T-helper 1 cell treated with Interleukin-12 subunit alpha and Interleukin-12 subunit beta and Interleukin-4 antibody, amounts not matched to agents 30 μg/mL and 1 μg/mL, for 36 hours (primary cell): ENCODE measurements at regions not wholly inside any gene's neighbourhood (a gene's known extent, or its start where the extent isn't known, plus 50 kb on each side); places are given as distances from the start of the nearest gene placed in this dataset.
A peak's percentile ranks its signal among the peaks of the same experiment; 100 is the strongest.
"Not testable (repeated sequence)": the region's sequence is repeated elsewhere in the genome, so short reads cannot be mapped to it uniquely, and the experiment has no call there.

Experiments
- H3K27ac Mint-ChIP-seq: one replicate; pipeline ENCODE4 v1.8.0; 2021; ENCODE audit warnings: mild to moderate bottlenecking, mixed read lengths
- H3K27me3 Mint-ChIP-seq: one replicate; pipeline ENCODE4 v1.8.0; 2021; ENCODE audit warnings: low read depth, mixed read lengths
- H3K36me3 Mint-ChIP-seq: one replicate; pipeline ENCODE4 v1.8.0; 2021; ENCODE audit warnings: low read depth, mixed read lengths
- H3K4me1 Mint-ChIP-seq: one replicate; pipeline ENCODE4 v1.8.0; 2021; ENCODE audit warnings: low read depth, mixed read lengths
- H3K4me3 Mint-ChIP-seq: one replicate; pipeline ENCODE4 v1.8.0; 2021; ENCODE audit warnings: mild to moderate bottlenecking, moderate library complexity, mixed read lengths
- H3K9me3 Mint-ChIP-seq: one replicate; pipeline ENCODE4 v1.8.0; 2021; ENCODE audit warnings: mixed read lengths

DNA sequence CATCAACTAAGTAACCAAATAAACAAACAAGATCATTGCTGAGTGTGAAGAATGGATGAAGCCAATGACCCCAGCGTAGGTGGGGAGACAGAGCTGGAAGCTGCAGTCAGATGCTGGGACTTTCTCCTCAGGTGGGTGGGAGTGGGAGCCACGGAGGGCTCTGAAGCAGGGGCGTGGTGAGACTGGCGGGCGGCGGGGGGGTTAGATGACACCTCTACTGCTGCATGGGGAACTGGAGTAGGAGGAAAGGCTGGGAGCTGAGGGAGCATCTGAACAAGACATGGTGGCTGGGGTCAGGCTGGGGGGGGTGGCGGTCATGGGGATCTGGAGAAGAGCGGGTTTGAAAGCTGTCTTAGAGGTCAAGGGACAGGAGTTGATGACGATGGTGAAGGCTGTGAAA is 193.8 kb downstream of the C9orf50 start:
- no peak overlapping the region for H3K27ac Mint-ChIP-seq
- H3K9me3 Mint-ChIP-seq: no peaks in the 10 kb centered on the region
- peaks cover 5% of the 10 kb centered on the region for H3K4me1 Mint-ChIP-seq
- H3K36me3 Mint-ChIP-seq: no peaks in the 10 kb centered on the region
- no peak overlapping the region for H3K4me3 Mint-ChIP-seq
- peaks cover 15% of the 10 kb centered on the region for H3K27me3 Mint-ChIP-seq

GRCh38 chr9:129423755-129424154 is 197.1 kb downstream of the C9orf50 start:
- H3K27me3 Mint-ChIP-seq, H3K27ac Mint-ChIP-seq, H3K4me3 Mint-ChIP-seq, H3K9me3 Mint-ChIP-seq, H3K36me3 Mint-ChIP-seq, H3K4me1 Mint-ChIP-seq: not testable (repeated sequence)

- H3K9me3 Mint-ChIP-seq: no peaks in the 10 kb centered on the region
- no peaks in the 10 kb centered on the region for H3K36me3 Mint-ChIP-seq
- H3K27ac Mint-ChIP-seq: no peak overlapping the region
- H3K4me3 Mint-ChIP-seq: no peak overlapping the region
- H3K27me3 Mint-ChIP-seq: peaks cover 4% of the 10 kb centered on the region
- peaks cover 9% of the 10 kb centered on the region for H3K4me1 Mint-ChIP-seq
These were observed 197.7 kb downstream of the C9orf50 start for GRCh38 chr9:129423216-129423615.

GRCh38 chr9:129422843-129423192 is 198.1 kb downstream of the C9orf50 start:
- H3K9me3 Mint-ChIP-seq: no peaks in the 10 kb centered on the region
- no peak overlapping the region for H3K4me3 Mint-ChIP-seq
- no peaks in the 10 kb centered on the region for H3K36me3 Mint-ChIP-seq
- no peak overlapping the region for H3K27ac Mint-ChIP-seq
- H3K27me3 Mint-ChIP-seq: peaks cover 4% of the 10 kb centered on the region
- peaks cover 9% of the 10 kb centered on the region for H3K4me1 Mint-ChIP-seq

- Mint-ChIP-seq H3K36me3 (no peaks in the 10 kb centered on the region), H3K27me3 (peaks cover 4% of the 10 kb centered on the region), H3K4me3 (no peak overlapping the region), H3K27ac (no peak overlapping the region), H3K4me1 (peaks cover 11% of the 10 kb centered on the region), H3K9me3 (no peaks in the 10 kb centered on the region)
These were observed 198.7 kb downstream of the C9orf50 start for GRCh38 chr9:129422032-129422842.

DNA sequence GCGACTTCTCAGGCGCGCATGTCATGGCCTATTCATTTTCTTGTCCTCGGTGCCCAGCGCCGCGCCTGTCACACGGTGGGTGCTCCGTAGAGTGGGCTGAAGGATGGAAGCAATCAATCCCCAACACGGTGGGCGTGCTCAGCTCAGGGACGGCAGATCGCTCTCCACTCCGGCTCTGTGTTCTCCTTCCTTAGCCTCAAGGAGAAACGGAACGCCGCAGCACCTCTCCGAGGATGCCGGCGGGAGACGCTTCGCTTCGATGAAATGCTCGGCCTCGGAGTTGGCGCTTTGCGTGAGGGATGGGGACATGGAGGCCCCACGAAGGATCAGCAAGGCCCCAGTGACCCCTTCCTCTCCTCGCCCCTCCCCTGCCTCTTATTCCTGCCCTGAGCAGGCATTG is 199.5 kb downstream of the C9orf50 start:
- Mint-ChIP-seq H3K27me3 (no peaks in the 10 kb centered on the region), H3K36me3 (no peaks in the 10 kb centered on the region), H3K4me3 (no peak overlapping the region), H3K4me1 (peaks cover 15% of the 10 kb centered on the region), H3K9me3 (no peaks in the 10 kb centered on the region), H3K27ac (no peak overlapping the region)

DNA sequence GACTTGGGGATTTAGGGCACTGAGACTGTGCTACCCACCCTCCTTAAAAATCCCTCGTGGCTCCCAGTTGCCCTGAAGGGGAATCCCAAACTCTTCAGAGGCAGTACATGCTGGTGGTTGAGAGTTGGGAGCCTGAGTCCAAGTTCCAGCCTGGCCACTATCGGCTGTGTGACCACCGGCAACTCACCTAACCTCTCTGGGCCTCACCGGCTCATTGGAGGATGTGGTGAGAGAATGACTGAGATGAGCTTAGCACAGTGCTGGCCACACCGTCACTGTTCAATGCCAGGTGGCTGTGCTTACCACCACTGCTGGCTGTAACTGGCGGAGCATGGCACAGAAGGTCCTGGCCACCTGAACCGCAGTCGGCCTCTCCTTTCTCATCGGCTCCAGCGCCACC is 200.2 kb downstream of the C9orf50 start:
- no peaks in the 10 kb centered on the region for H3K9me3 Mint-ChIP-seq
- H3K4me3 Mint-ChIP-seq: no peak overlapping the region
- no peak overlapping the region for H3K27ac Mint-ChIP-seq
- H3K27me3 Mint-ChIP-seq: no peaks in the 10 kb centered on the region
- no peaks in the 10 kb centered on the region for H3K36me3 Mint-ChIP-seq
- peaks cover 15% of the 10 kb centered on the region for H3K4me1 Mint-ChIP-seq

GRCh38 chr9:129419382-129419899 is 201.5 kb downstream of the C9orf50 start:
- Mint-ChIP-seq H3K4me1 (peaks cover 16% of the 10 kb centered on the region), H3K9me3 (no peaks in the 10 kb centered on the region), H3K27ac (no peak overlapping the region)

GRCh38 chr9:129418451-129418850 is 202.4 kb downstream of the C9orf50 start:
- Mint-ChIP-seq H3K4me3 (no peak overlapping the region), H3K4me1 (peaks cover 20% of the 10 kb centered on the region), H3K36me3 (no peaks in the 10 kb centered on the region), H3K27me3 (no peaks in the 10 kb centered on the region), H3K27ac (no peak overlapping the region), H3K9me3 (no peaks in the 10 kb centered on the region)

More at GRCh38 chr9:129419382-129419899, 201.5 kb downstream of the C9orf50 start:
- no peaks in the 10 kb centered on the region for H3K36me3 Mint-ChIP-seq
- no peaks in the 10 kb centered on the region for H3K27me3 Mint-ChIP-seq
- no peak overlapping the region for H3K4me3 Mint-ChIP-seq

GRCh38 chr9:129416821-129417539 is 203.9 kb downstream of the C9orf50 start:
- no peaks in the 10 kb centered on the region for H3K9me3 Mint-ChIP-seq
- peaks cover 19% of the 10 kb centered on the region for H3K4me1 Mint-ChIP-seq
- no peaks in the 10 kb centered on the region for H3K27me3 Mint-ChIP-seq
- no peak overlapping the region for H3K27ac Mint-ChIP-seq
- no peak overlapping the region for H3K4me3 Mint-ChIP-seq
- no peaks in the 10 kb centered on the region for H3K36me3 Mint-ChIP-seq

DNA sequence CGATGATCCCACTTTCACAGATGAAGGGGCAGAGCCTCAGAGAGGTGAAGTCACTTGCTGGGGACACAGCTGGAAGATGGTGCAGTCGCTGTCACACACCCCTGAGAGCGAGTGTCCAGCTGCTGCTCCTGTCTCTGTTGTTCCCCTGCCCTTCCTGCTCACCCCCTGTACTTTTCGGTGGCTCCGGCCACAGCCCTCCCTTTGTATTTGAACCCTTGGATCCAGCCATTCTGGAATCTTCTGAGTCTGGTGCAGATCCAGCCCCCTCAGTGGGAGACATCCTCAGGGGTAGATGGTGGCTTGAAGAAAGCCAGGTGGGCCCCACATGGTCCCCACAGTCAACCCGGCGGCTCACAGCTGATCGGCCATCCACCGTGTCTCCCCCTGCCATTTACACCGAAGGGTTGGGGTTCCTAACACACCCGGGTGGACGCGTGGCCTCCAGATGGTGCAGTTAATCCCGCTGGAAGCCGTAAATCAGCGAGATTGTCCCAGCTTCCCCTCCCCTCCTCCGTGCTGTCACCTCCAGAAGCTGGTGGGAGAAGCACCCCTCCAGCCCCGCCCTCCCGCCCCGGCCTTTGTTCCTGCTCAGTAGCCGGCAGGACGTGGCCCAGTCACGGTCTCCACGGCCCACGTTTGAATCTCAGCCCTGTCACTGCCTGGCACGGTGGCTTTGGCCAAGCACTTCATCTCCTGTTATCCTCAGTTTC is 204.8 kb downstream of the C9orf50 start:
- Mint-ChIP-seq H3K4me1 (peaks cover 19% of the 10 kb centered on the region), H3K27me3 (no peaks in the 10 kb centered on the region), H3K9me3 (no peaks in the 10 kb centered on the region), H3K4me3 (no peak overlapping the region), H3K27ac (peak overlapping the region; percentile 59), H3K36me3 (peaks cover 2% of the 10 kb centered on the region)

DNA sequence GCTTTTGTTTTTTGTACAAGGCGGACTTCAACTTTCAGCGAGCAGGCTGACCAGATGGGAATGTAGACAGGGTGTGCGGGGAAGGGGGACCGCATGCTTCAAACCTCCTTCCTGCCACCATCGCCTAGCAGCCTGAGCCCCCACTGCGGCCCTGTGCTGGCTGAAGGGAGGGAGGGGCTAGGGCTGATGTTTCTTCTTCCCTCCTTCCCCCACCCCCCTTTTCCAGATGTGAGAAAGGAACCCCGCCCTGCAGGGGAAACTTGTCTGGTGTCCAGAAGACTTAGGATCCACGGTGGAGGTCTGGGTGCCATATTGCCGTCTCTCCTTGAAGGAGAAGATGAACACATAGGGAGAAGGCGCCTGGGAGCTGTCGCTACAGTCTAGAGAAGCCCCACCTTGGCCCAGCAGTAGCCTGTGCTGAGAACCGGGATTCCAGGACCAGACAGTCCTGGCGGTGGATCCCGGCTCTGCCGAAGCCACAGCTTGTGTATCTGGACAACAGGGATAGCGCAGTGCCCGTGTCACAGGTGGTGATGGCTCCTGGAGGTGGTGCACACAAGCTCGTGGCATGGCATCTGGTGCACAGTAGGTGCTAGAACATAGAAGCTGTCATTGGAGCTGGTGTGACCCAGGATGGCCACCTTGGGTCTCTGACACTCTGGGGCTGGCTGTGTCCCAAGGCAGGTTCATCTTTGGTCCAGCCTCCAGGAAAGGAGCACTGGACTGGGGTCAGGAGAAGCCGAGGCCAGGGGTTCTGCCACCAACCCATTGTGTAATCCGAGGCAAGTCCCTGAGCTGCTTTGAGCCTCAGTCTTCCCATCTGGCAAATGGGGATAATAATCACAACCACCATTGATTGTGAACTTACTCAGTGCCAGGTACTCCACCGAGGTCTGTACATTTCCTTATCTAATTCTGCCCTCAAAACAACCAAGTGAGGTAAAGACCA is 205.6 kb downstream of the C9orf50 start:
- Mint-ChIP-seq H3K27ac (no peak overlapping the region), H3K9me3 (peaks cover 7% of the 10 kb centered on the region), H3K27me3 (no peaks in the 10 kb centered on the region), H3K4me1 (peaks cover 24% of the 10 kb centered on the region), H3K4me3 (no peak overlapping the region), H3K36me3 (peaks cover 9% of the 10 kb centered on the region)

DNA sequence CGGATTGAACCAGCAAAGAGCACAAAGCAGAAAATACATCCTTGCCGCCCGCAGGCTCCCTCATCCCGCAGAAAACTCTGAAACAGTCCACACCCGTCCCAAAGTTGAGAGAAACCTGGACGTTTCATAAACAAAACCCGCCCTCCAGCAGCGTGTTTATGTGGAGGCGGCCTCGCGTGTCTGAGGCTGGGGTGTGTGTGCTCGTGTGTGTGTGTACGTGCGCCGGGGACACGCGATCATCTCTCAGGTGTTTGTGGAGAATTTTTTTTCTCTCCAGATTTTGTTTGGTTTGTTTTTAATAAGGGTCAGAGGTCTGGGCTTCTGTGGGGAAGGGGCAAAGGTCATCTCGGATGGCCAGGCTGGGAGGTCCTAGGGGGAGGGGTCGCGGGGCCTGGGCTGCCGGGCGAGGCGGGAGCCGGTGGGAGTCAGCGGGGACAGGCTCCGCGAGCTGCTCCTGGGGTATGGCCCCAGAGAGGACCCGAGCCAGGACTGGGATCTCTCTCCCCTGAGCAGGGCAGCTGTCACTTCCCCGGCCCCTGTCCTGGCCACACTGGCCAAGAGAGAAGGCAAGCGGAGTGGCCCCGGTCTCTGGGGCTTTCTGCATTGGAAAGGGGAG is 206.4 kb downstream of the C9orf50 start:
- Mint-ChIP-seq H3K4me1 (peaks cover 23% of the 10 kb centered on the region), H3K27me3 (no peaks in the 10 kb centered on the region), H3K4me3 (peak overlapping the region; percentile 82), H3K9me3 (peaks cover 13% of the 10 kb centered on the region), H3K27ac (peak overlapping the region; percentile 95), H3K36me3 (peaks cover 11% of the 10 kb centered on the region)
